ENCODE measurements at regions not wholly inside any gene's neighbourhood (a gene's known extent, or its start where the extent isn't known, plus 50 kb on each side); places are given as distances from the start of the nearest gene placed in this dataset.
A peak's percentile ranks its signal among the peaks of the same experiment; 100 is the strongest.

DNA sequence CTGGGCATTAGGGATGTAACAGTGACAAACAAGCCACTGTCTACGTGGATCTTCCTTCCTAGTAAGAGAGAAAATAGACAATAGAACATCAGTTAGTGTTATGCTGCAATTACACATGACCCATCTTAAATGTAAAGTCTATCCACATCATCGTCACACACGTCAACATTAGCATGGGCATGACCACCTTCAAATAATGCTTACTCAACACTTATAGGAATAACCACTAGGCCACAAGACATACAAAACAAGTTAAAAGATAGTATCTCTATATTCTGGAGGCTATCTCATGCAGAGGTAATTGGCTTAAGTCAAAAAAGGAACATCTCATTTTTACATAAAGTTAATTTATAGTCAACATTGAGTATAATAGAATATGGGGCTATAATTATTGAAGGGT lies 156.5 kb downstream of the MOXD1 start:
- Histone ChIP-seq H3K4me3 (ENCODE audit: low read length) (no peak overlapping the region), H3K27me3 (replicated peaks; ENCODE audit: control insufficient read depth, insufficient read depth, low read length) (no peaks in the 10 kb centered on the region), H3K9me3 (ENCODE audit: control insufficient read depth, low read length) (no peaks in the 10 kb centered on the region), H3K9ac (ENCODE audit: low read length) (no peak overlapping the region), H3K36me3 (ENCODE audit: control insufficient read depth, insufficient read depth, low read length, severe bottlenecking) (no peaks in the 10 kb centered on the region), H3K4me1 (ENCODE audit: control insufficient read depth, insufficient read depth, low read length) (no peaks in the 10 kb centered on the region)
- no peak for DNase-seq (ENCODE audit: low read depth)

DNA sequence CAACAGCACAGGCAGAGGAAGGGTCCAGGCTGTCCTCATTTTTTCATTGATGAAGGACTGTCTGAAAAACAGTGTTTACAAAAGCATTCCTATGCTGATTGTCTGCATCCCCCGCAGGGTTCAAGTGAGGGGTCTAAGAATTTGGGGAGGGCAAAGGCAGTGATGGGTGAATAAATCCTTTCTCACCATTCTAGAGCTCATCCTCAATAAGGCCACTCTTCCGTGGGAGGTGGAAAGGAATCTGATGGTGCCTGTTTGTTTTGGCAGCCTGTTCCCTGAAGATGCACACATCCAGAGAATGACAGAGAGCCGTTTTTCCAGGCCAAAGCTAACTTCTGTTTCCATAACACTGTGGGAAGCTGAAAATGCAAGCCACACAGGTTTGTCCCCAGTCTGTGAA lies 164.5 kb downstream of the MOXD1 start:
- Histone ChIP-seq H3K9ac (ENCODE audit: low read length) (no peak overlapping the region), H3K27me3 (replicated peaks; ENCODE audit: control insufficient read depth, insufficient read depth, low read length) (no peaks in the 10 kb centered on the region), H3K4me3 (ENCODE audit: low read length) (no peak overlapping the region), H3K4me1 (ENCODE audit: control insufficient read depth, insufficient read depth, low read length) (peaks cover 10% of the 10 kb centered on the region), H3K9me3 (ENCODE audit: control insufficient read depth, low read length) (no peaks in the 10 kb centered on the region), H3K36me3 (ENCODE audit: control insufficient read depth, insufficient read depth, low read length, severe bottlenecking) (no peaks in the 10 kb centered on the region)
- DNase-seq (ENCODE audit: low read depth): no peak

DNA sequence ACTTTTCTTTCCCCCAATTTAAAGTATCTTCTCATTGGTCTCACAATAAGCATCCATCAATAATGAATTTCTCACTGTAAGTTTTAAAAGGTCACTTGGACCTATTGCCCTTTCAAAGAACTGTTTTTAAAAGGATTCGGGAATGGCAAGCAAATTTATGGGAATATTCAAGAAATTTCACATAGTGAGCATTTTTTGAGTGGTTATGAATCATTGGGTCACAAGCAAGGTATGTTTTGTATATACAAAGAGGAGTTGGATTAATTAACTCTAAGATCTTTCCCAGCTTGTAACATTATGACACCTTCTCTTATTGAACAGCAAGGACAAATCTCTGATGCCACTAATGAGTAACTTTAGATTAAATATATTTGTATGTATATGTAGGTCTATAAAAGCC lies 165.0 kb downstream of the MOXD1 start:
- no peak for DNase-seq (ENCODE audit: low read depth)
- Histone ChIP-seq H3K9ac (ENCODE audit: low read length) (no peak overlapping the region), H3K9me3 (ENCODE audit: control insufficient read depth, low read length) (no peaks in the 10 kb centered on the region), H3K4me3 (ENCODE audit: low read length) (no peak overlapping the region), H3K27me3 (replicated peaks; ENCODE audit: control insufficient read depth, insufficient read depth, low read length) (no peaks in the 10 kb centered on the region), H3K36me3 (ENCODE audit: control insufficient read depth, insufficient read depth, low read length, severe bottlenecking) (no peaks in the 10 kb centered on the region), H3K4me1 (ENCODE audit: control insufficient read depth, insufficient read depth, low read length) (peaks cover 10% of the 10 kb centered on the region)

DNA sequence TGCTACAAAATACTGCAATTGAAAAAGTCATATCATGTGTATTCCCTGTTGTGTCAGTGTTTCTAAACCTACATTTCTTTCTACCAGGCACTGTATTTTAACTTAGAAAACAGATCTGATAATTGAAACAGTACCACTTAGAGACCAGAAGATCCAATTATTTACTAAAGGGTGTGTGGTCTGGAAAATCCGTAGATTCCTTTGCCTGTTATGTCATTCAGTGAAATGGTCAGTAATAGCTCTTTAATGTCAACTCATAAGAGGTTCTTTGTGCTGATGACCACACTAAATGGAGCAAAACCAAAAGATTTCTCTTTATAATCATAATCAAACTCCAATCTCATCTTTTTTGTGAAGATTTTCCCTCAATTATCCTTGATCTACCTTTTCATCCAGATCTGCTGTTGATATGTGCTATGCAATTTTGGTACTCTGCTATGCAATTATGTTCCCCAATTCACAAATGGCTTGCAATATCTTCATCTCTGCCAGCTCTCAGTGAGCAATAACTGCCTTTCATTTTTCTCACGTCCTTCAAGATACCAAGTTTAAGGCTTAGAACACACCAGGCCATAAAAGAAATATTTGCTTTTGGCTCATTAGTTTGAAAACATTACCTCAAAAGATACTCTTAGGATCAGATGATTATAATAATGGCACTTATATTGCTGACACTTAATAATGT lies 165.5 kb downstream of the MOXD1 start:
- DNase-seq (ENCODE audit: low read depth): no peak
- Histone ChIP-seq H3K4me3 (ENCODE audit: low read length) (no peak overlapping the region), H3K27me3 (replicated peaks; ENCODE audit: control insufficient read depth, insufficient read depth, low read length) (no peaks in the 10 kb centered on the region), H3K9ac (ENCODE audit: low read length) (no peak overlapping the region), H3K9me3 (ENCODE audit: control insufficient read depth, low read length) (no peaks in the 10 kb centered on the region), H3K36me3 (ENCODE audit: control insufficient read depth, insufficient read depth, low read length, severe bottlenecking) (no peaks in the 10 kb centered on the region), H3K4me1 (ENCODE audit: control insufficient read depth, insufficient read depth, low read length) (peaks cover 10% of the 10 kb centered on the region)

DNA sequence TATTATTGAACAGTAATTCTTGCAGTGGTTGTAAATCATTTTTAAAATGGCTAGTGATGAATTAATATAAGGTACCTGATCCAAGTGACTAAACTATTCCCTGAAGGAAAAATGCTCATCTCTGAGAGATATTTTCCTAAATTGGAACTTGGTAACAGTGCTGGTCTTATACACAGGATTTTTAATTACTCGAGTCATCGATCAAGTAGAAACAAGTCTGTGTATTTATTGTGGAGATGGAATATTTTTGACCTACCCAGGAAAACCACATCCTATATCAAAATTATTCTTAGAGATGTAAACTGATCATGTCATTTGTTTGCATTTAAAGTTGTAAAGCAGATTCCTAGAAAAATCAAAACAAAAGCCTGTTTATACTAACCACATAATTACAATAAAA lies 166.9 kb downstream of the MOXD1 start:
- DNase-seq (ENCODE audit: low read depth): no peak
- H3K4me1 ChIP-seq (ENCODE audit: control insufficient read depth, insufficient read depth, low read length): peaks cover 10% of the 10 kb centered on the region
- H3K9me3 ChIP-seq (ENCODE audit: control insufficient read depth, low read length): no peaks in the 10 kb centered on the region

DNA sequence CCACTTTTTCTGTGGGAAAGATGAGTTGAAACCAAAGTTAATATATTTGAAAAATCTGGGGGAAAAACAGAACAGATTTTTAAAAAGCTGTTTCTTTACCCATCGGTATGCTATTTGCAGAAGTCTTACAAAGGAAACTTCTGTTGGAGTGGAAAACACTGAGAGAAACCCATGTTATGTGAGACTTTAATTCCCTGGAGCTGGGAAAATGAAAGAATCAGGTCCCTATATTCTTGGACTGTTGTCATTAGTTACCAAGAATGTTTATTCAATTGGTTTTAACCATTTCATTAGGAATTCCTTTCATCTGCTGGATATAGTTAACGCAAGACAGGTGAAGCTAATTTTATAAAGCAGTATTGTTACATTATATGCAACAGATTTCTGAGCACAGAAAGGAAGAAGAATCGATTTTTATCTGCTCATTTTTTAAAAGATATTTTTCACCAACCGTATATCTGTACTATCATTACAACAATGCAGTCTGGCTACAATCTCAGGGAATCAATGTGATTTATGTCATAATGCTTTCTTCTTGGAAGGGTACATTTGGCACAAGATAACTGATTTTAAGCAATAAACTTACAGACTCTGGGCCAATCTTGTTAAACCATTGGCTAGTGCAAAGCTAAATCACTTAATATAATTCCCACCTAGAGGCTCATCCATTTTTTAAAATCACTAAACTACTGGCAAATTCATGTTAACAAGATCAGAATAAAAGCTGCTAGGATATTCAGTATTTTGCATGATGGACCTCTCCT lies 170.0 kb downstream of the MOXD1 start:
- no peak overlapping the region for H3K4me3 ChIP-seq (ENCODE audit: low read length)
- H3K9me3 ChIP-seq (ENCODE audit: control insufficient read depth, low read length): no peaks in the 10 kb centered on the region
- no peaks in the 10 kb centered on the region for H3K27me3 ChIP-seq (replicated peaks; ENCODE audit: control insufficient read depth, insufficient read depth, low read length)
- H3K9ac ChIP-seq (ENCODE audit: low read length): no peak overlapping the region
- no peak for DNase-seq (ENCODE audit: low read depth)
- no peaks in the 10 kb centered on the region for H3K36me3 ChIP-seq (ENCODE audit: control insufficient read depth, insufficient read depth, low read length, severe bottlenecking)
- H3K4me1 ChIP-seq (ENCODE audit: control insufficient read depth, insufficient read depth, low read length): peaks cover 9% of the 10 kb centered on the region

More for the DNA sequence above, 166.9 kb downstream of the MOXD1 start:
- no peak overlapping the region for H3K4me3 ChIP-seq (ENCODE audit: low read length)
- no peaks in the 10 kb centered on the region for H3K27me3 ChIP-seq (replicated peaks; ENCODE audit: control insufficient read depth, insufficient read depth, low read length)
- no peaks in the 10 kb centered on the region for H3K36me3 ChIP-seq (ENCODE audit: control insufficient read depth, insufficient read depth, low read length, severe bottlenecking)
- H3K9ac ChIP-seq (ENCODE audit: low read length): no peak overlapping the region

DNA sequence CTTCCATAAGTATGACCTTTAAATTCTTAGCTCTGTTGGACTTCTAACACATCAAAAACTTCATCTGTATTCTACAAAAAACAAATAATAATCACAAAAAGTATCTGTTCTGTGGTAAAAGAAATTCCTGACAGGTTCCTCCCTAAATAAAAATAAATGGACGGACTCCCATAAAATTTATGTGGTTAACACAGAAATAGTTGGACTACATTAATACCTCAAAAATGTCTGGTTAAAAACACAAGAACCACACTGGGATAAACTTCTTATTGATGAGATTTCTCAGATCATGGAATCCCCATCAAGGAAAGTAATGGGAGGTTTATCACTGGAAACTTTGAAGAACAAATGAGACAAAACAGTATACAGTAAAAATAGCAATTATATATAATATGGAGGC lies 172.4 kb downstream of the MOXD1 start:
- no peak for DNase-seq (ENCODE audit: low read depth)
- H3K27me3 ChIP-seq (replicated peaks; ENCODE audit: control insufficient read depth, insufficient read depth, low read length): no peaks in the 10 kb centered on the region
- H3K9ac ChIP-seq (ENCODE audit: low read length): no peak overlapping the region
- H3K9me3 ChIP-seq (ENCODE audit: control insufficient read depth, low read length): no peaks in the 10 kb centered on the region
- no peaks in the 10 kb centered on the region for H3K36me3 ChIP-seq (ENCODE audit: control insufficient read depth, insufficient read depth, low read length, severe bottlenecking)
- no peak overlapping the region for H3K4me3 ChIP-seq (ENCODE audit: low read length)
- no peaks in the 10 kb centered on the region for H3K4me1 ChIP-seq (ENCODE audit: control insufficient read depth, insufficient read depth, low read length)

DNA sequence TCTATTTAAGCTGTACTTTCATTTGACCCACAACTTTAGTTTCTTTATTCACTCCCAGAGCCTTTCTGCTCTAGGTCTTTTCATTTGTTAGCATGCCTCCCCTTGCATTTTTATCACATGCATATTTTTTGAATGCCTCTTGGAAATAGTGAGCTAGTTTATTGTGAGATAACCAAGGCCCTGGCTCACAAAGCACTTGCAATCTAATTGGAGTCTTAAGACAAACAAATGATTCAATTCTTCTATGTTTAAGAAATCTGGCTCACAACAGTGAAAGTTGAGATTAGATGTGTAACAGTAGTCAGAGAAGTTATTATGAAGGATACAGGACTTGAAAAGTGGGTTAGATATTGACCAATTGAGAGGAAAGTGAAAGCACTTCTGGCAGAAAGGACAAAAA lies 173.4 kb downstream of the MOXD1 start:
- no peaks in the 10 kb centered on the region for H3K9me3 ChIP-seq (ENCODE audit: control insufficient read depth, low read length)
- no peak overlapping the region for H3K4me3 ChIP-seq (ENCODE audit: low read length)
- no peaks in the 10 kb centered on the region for H3K27me3 ChIP-seq (replicated peaks; ENCODE audit: control insufficient read depth, insufficient read depth, low read length)
- H3K36me3 ChIP-seq (ENCODE audit: control insufficient read depth, insufficient read depth, low read length, severe bottlenecking): no peaks in the 10 kb centered on the region
- no peak overlapping the region for H3K9ac ChIP-seq (ENCODE audit: low read length)
- DNase-seq (ENCODE audit: low read depth): peak; percentile 83
- no peaks in the 10 kb centered on the region for H3K4me1 ChIP-seq (ENCODE audit: control insufficient read depth, insufficient read depth, low read length)

DNA sequence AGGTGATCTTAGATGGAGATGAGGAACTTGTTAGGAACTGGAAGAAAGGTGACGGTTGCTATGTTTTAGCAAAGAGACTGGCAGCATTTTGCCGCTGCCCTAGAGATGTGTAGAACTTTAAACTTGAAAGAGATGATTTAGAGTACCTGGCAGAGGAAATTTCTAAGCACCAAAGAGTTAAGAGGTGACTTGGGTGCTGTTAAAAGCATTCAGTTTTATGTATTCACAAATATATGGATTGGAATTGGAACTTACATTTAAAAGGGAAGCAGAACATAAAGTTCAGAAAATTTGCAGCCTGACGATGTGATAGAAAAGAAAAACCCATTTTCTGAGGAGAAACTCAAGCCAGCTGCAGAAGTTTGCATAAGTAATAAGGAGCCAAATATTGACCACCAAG lies 176.3 kb downstream of the MOXD1 start:
- no peaks in the 10 kb centered on the region for H3K27me3 ChIP-seq (replicated peaks; ENCODE audit: control insufficient read depth, insufficient read depth, low read length)
- H3K9ac ChIP-seq (ENCODE audit: low read length): no peak overlapping the region
- H3K9me3 ChIP-seq (ENCODE audit: control insufficient read depth, low read length): no peaks in the 10 kb centered on the region
- no peaks in the 10 kb centered on the region for H3K4me1 ChIP-seq (ENCODE audit: control insufficient read depth, insufficient read depth, low read length)
- no peaks in the 10 kb centered on the region for H3K36me3 ChIP-seq (ENCODE audit: control insufficient read depth, insufficient read depth, low read length, severe bottlenecking)
- H3K4me3 ChIP-seq (ENCODE audit: low read length): no peak overlapping the region
- DNase-seq (ENCODE audit: low read depth): no peak

DNA sequence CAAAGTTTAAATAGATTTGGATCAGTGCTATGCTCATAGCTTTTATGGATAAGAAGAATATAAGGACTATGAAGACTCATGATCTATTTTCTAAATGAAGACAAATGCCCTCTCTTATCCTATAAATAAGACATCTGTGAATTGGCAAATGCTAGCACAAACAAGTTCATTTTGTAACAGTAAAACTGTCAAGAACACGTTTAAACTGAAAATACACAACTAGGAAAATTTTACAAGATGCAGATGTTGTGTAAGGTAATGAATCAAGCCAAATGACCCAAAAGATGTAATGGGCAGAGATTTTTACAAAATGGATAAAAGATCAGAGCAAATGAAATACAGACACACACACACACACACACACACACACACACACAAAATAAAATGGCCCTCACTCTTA lies 180.5 kb downstream of the MOXD1 start:
- H3K27me3 ChIP-seq (replicated peaks; ENCODE audit: control insufficient read depth, insufficient read depth, low read length): no peaks in the 10 kb centered on the region
- no peaks in the 10 kb centered on the region for H3K4me1 ChIP-seq (ENCODE audit: control insufficient read depth, insufficient read depth, low read length)
- DNase-seq (ENCODE audit: low read depth): no peak
- no peaks in the 10 kb centered on the region for H3K36me3 ChIP-seq (ENCODE audit: control insufficient read depth, insufficient read depth, low read length, severe bottlenecking)
- H3K9ac ChIP-seq (ENCODE audit: low read length): no peak overlapping the region
- H3K9me3 ChIP-seq (ENCODE audit: control insufficient read depth, low read length): no peaks in the 10 kb centered on the region
- no peak overlapping the region for H3K4me3 ChIP-seq (ENCODE audit: low read length)

DNA sequence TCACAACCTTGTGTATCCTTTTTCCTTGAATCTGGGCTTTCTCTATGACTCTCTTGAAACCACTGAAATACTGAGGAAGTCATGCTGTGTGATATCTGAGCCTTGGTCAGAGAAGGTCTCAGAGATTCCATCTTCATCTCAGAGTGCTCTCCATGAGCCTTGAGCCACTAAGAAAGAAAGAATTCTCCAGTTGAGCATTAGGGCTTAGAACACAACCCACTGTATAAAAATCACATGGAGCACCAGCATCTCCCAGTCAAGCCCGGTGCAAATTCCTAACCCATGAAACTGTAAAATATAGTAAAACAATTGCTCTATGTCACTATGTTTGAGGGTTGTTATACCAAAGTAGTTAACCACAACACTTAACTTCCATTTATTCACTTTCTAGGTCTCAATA lies 181.4 kb downstream of the MOXD1 start:
- H3K27me3 ChIP-seq (replicated peaks; ENCODE audit: control insufficient read depth, insufficient read depth, low read length): no peaks in the 10 kb centered on the region
- H3K36me3 ChIP-seq (ENCODE audit: control insufficient read depth, insufficient read depth, low read length, severe bottlenecking): no peaks in the 10 kb centered on the region
- no peak overlapping the region for H3K9ac ChIP-seq (ENCODE audit: low read length)
- H3K4me3 ChIP-seq (ENCODE audit: low read length): no peak overlapping the region
- no peak for DNase-seq (ENCODE audit: low read depth)
- no peaks in the 10 kb centered on the region for H3K4me1 ChIP-seq (ENCODE audit: control insufficient read depth, insufficient read depth, low read length)
- H3K9me3 ChIP-seq (ENCODE audit: control insufficient read depth, low read length): no peaks in the 10 kb centered on the region
